ENCODE measurements at regions not wholly inside any gene's neighbourhood (a gene's known extent, or its start where the extent isn't known, plus 50 kb on each side); places are given as distances from the start of the nearest gene placed in this dataset.

- DNase-seq, result no peak
These were observed 66.3 kb upstream of the DST start for GRCh38 chr6:56708810-56709597.

GRCh38 chr6:56706981-56707726, 64.5 kb upstream of the DST start:
- no peak for DNase-seq

GRCh38 chr6:56699066-56699654, 56.5 kb upstream of the DST start:
- no peak for DNase-seq

- DNase-seq, result no peak
These were observed 53.0 kb upstream of the DST start for GRCh38 chr6:56695702-56696101.

GRCh38 chr6:56694002-56694401, 51.3 kb upstream of the DST start:
- no peak for DNase-seq

DNA sequence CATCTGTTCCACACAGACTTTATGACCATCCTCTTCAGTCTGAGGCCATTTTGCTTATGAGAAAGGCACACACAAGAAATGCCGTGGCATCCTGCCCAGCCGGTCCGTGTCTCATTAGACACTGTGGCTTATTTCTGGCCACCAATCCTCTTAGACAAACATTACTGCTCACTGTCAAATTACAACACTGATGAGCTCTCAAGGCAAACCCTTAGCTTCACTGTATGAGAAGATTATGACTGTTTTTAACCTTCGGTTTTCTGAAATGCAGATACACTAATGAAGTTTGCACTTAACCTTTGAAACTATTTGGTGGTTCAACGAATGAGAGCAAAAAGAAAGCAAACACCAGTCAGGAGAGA, 50.5 kb upstream of the DST start:
- no peak for DNase-seq

DNA sequence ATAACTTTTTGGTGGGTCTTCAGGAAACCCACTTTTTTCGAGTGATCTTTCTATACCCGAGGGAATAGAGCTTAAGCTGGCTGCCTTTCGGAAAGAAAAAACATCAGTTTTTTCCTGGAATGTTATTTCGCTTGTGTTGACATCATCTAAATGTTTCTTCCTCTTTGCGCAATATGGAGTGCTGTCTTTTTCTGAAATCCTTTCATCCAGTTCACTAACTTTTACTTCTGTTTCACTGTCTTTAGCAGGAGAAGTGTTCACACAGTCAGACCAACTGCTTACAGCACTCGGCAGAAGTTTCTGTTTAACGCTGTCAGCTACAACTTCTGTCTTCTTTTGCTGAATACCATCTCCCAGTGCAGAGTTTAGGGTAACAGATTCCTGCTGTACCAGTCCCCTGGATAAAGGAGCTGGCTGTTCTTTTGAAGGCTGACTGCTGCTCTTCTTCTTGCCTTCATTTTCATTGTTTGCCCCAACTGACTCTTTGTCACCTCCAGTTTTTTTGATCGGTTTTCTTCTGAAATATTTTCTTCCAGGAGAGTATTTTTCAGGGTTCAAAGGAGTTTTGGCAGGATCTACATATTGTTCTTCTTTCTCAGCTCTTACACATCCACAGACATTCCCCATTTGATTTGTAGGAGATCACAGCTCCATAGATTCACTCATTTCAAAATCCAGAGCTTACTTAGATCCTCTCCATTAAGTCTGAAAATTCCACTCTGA, 50.0 kb upstream of the DST start:
- DNase-seq, result no peak

All from NCI-H1048 (cell line).